ENCODE measurements at regions not wholly inside any gene's neighbourhood (a gene's known extent, or its start where the extent isn't known, plus 50 kb on each side); places are given as distances from the start of the nearest gene placed in this dataset.

GRCh38 chr2:103512442-103512841 is 750.6 kb downstream of the TMEM182 start:
- intact Hi-C loops (cut with micrococcal nuclease) = no loop called here
- H3K4me3 ChIP-seq (ENCODE audit: low read length) = no peak overlapping the region
- no peak overlapping the region for H3K27ac ChIP-seq (ENCODE audit: low read length)
- ChIA-PET POLR2A (ENCODE audit: unreplicated experiment) (no interaction called here), CTCF (no interaction called here)
- no peaks in the 10 kb centered on the region for H3K36me3 ChIP-seq (ENCODE audit: low read depth, low read length)
- H4K20me1 ChIP-seq (ENCODE audit: low read length) = no peaks in the 10 kb centered on the region
- H3K9me3 ChIP-seq (ENCODE audit: low read length) = no peaks in the 10 kb centered on the region
- H3K9me2 ChIP-seq (replicated peaks; ENCODE audit: low read length) = no peaks in the 10 kb centered on the region
- no peaks in the 10 kb centered on the region for H3K27me3 ChIP-seq (ENCODE audit: low read length)
- H3K79me2 ChIP-seq (ENCODE audit: low read length) = no peaks in the 10 kb centered on the region
- no peaks in the 10 kb centered on the region for H3K4me1 ChIP-seq (ENCODE audit: insufficient read depth, low read length)
- ATAC-seq = no peak
- no peaks in the 10 kb centered on the region for H3F3A ChIP-seq (ENCODE audit: low read length, unreplicated experiment)
- DNase-seq = no peak
- H2AFZ ChIP-seq (ENCODE audit: low read length) = no peak overlapping the region
- no TSS peak for BruUV-seq (replicated peaks)
- H3K9ac ChIP-seq (ENCODE audit: low read length) = no peak overlapping the region
- H3K4me2 ChIP-seq (ENCODE audit: low read length) = no peak overlapping the region
- no peak for TF ChIP-seq EZH2 (IDR thresholded peaks at IDR 0.05; ENCODE audit: low read length, unreplicated experiment)
- TF ChIP-seq EZH2phosphoT487 (IDR thresholded peaks at IDR 0.05; ENCODE audit: borderline replicate concordance, low read length) = no peak
- no peak for TF ChIP-seq CTCF (conservative IDR thresholded peaks at IDR 0.05; ENCODE audit: low read depth, low read length)

- no peaks in the 10 kb centered on the region for H3K27me3 ChIP-seq (ENCODE audit: low read length)
- ChIA-PET POLR2A (ENCODE audit: unreplicated experiment) (no interaction called here), CTCF (no interaction called here)
- H3K9me2 ChIP-seq (replicated peaks; ENCODE audit: low read length) = no peaks in the 10 kb centered on the region
- no peaks in the 10 kb centered on the region for H3K36me3 ChIP-seq (ENCODE audit: low read depth, low read length)
- H3K4me1 ChIP-seq (ENCODE audit: insufficient read depth, low read length) = no peaks in the 10 kb centered on the region
- no peak overlapping the region for H2AFZ ChIP-seq (ENCODE audit: low read length)
- no peaks in the 10 kb centered on the region for H4K20me1 ChIP-seq (ENCODE audit: low read length)
- BruUV-seq (replicated peaks) = no TSS peak
- intact Hi-C loops (cut with micrococcal nuclease) = no loop called here
- no peak overlapping the region for H3K4me3 ChIP-seq (ENCODE audit: low read length)
- no peaks in the 10 kb centered on the region for H3F3A ChIP-seq (ENCODE audit: low read length, unreplicated experiment)
- no peak overlapping the region for H3K4me2 ChIP-seq (ENCODE audit: low read length)
- H3K27ac ChIP-seq (ENCODE audit: low read length) = no peak overlapping the region
- ATAC-seq (no peak), DNase-seq (no peak)
- H3K79me2 ChIP-seq (ENCODE audit: low read length) = no peaks in the 10 kb centered on the region
- no peak overlapping the region for H3K9ac ChIP-seq (ENCODE audit: low read length)
- no peak for TF ChIP-seq EZH2 (IDR thresholded peaks at IDR 0.05; ENCODE audit: low read length, unreplicated experiment)
- no peak for TF ChIP-seq CTCF (conservative IDR thresholded peaks at IDR 0.05; ENCODE audit: low read depth, low read length)
- TF ChIP-seq EZH2phosphoT487 (IDR thresholded peaks at IDR 0.05; ENCODE audit: borderline replicate concordance, low read length) = no peak
- H3K9me3 ChIP-seq (ENCODE audit: low read length) = no peaks in the 10 kb centered on the region
Measured at GRCh38 chr2:103520547-103520946, 758.7 kb downstream of the TMEM182 start.

- CTCF ChIA-PET = no interaction called here
Measured at GRCh38 chr2:103525756-103526155, 763.9 kb downstream of the TMEM182 start.

More at GRCh38 chr2:103525756-103526155, 763.9 kb downstream of the TMEM182 start:
- Histone ChIP-seq H3F3A (ENCODE audit: low read length, unreplicated experiment) (no peaks in the 10 kb centered on the region), H2AFZ (ENCODE audit: low read length) (no peak overlapping the region), H3K4me2 (ENCODE audit: low read length) (no peak overlapping the region), H3K4me1 (ENCODE audit: insufficient read depth, low read length) (no peaks in the 10 kb centered on the region), H4K20me1 (ENCODE audit: low read length) (no peaks in the 10 kb centered on the region), H3K4me3 (ENCODE audit: low read length) (no peak overlapping the region), H3K9ac (ENCODE audit: low read length) (no peak overlapping the region), H3K9me2 (replicated peaks; ENCODE audit: low read length) (no peaks in the 10 kb centered on the region), H3K27me3 (ENCODE audit: low read length) (no peaks in the 10 kb centered on the region), H3K9me3 (ENCODE audit: low read length) (no peaks in the 10 kb centered on the region), H3K36me3 (ENCODE audit: low read depth, low read length) (no peaks in the 10 kb centered on the region), H3K79me2 (ENCODE audit: low read length) (no peaks in the 10 kb centered on the region), H3K27ac (ENCODE audit: low read length) (no peak overlapping the region)
- POLR2A ChIA-PET (ENCODE audit: unreplicated experiment) = no interaction called here
- no peak for DNase-seq
- ATAC-seq = no peak
- no peak for TF ChIP-seq CTCF (conservative IDR thresholded peaks at IDR 0.05; ENCODE audit: low read depth, low read length)
- TF ChIP-seq EZH2 (IDR thresholded peaks at IDR 0.05; ENCODE audit: low read length, unreplicated experiment) = no peak
- TF ChIP-seq EZH2phosphoT487 (IDR thresholded peaks at IDR 0.05; ENCODE audit: borderline replicate concordance, low read length) = no peak
- intact Hi-C loops (cut with micrococcal nuclease) = no loop called here
- no TSS peak for BruUV-seq (replicated peaks)
